Fibroblast of villous mesenchyme (primary cell): ENCODE measurements at regions not wholly inside any gene's neighbourhood (a gene's known extent, or its start where the extent isn't known, plus 50 kb on each side); places are given as distances from the start of the nearest gene placed in this dataset.

ENCODE experiments used
- DNase-seq: peaks from one replicate; pipeline ENCODE4 v3.0.0-alpha.2; 2010; ENCODE audit warnings: low read depth
- H3K4me3 ChIP-seq: 2 replicates; pipeline ENCODE4 v1.5.1; 2011; ENCODE audit warnings: low read depth, mild to moderate bottlenecking, low read length
- TF ChIP-seq, protein P1 (sequence below): IDR thresholded peaks from 2 replicates; pipeline ENCODE4 v1.5.1; 2012; ENCODE audit warnings: low read depth, mild to moderate bottlenecking, low read length; ENCODE audit not compliant: insufficient read depth

DNA sequence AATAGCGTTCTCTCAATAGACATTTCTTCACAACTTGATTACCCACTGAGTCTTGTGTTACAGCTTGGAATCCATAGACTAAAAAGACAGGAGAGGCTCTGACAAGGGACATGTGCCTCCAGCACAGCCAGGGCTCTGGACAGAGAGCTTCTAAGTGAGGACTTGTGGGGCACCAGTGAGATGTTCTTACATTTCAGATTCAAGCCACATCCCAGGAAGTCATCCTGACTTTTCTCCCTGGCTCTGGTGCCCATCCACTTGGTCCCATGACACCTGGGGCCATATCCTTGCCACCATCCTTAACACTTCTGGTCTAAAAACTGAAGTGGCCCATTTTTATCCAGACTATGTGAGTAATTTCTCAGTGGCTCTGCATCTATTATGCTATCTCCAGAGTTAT is 440.1 kb downstream of the TCERG1L start:
- no peak overlapping the region for H3K4me3 ChIP-seq
- no peak for DNase-seq
- TF ChIP-seq, protein P1, sequence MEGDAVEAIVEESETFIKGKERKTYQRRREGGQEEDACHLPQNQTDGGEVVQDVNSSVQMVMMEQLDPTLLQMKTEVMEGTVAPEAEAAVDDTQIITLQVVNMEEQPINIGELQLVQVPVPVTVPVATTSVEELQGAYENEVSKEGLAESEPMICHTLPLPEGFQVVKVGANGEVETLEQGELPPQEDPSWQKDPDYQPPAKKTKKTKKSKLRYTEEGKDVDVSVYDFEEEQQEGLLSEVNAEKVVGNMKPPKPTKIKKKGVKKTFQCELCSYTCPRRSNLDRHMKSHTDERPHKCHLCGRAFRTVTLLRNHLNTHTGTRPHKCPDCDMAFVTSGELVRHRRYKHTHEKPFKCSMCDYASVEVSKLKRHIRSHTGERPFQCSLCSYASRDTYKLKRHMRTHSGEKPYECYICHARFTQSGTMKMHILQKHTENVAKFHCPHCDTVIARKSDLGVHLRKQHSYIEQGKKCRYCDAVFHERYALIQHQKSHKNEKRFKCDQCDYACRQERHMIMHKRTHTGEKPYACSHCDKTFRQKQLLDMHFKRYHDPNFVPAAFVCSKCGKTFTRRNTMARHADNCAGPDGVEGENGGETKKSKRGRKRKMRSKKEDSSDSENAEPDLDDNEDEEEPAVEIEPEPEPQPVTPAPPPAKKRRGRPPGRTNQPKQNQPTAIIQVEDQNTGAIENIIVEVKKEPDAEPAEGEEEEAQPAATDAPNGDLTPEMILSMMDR, result no peak

DNA sequence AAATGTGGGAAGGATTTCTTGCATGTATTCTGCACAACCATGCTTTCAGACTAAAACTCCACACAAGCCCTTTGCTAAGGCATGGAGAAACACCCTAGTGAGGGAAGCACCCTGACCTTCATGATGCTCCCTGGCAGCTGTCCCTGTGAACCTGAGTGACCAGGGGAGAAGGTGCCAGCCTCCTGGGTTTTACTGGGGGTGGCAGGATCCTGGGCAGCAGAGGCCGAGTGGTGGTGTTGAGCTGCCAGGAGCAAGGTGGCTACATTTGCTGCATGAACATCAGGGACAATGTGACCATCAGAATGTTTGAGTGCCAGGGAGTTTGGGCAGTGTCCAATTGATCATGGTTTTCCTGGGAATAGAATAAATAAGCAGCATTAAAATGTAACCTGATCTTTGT is 437.9 kb downstream of the TCERG1L start:
- no peak for DNase-seq

DNA sequence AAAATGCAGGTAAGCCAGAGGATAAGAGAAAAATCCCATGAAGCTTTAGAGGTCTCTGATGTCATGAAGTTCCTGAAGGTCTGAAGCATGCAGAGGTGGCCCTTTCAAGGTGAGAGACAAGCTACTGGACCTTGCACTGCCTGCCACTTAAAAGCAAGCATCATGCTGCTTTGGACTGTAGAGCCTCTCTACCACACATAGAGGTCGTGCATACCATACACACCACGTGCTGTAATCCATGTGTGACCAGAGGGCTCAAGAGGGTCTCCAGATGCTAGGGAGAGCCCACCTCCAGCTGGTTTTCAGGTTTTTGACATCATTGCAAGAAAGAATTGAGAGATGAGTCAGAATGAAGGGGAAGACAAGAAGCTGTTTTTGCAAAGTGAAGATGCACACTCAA is 436.4 kb downstream of the TCERG1L start:
- H3K4me3 ChIP-seq, result no peak overlapping the region
- TF ChIP-seq, protein P1, result no peak
- no peak for DNase-seq

More for the DNA sequence above, 437.9 kb downstream of the TCERG1L start:
- TF ChIP-seq, protein P1, result no peak
- H3K4me3 ChIP-seq, result no peak overlapping the region

DNA sequence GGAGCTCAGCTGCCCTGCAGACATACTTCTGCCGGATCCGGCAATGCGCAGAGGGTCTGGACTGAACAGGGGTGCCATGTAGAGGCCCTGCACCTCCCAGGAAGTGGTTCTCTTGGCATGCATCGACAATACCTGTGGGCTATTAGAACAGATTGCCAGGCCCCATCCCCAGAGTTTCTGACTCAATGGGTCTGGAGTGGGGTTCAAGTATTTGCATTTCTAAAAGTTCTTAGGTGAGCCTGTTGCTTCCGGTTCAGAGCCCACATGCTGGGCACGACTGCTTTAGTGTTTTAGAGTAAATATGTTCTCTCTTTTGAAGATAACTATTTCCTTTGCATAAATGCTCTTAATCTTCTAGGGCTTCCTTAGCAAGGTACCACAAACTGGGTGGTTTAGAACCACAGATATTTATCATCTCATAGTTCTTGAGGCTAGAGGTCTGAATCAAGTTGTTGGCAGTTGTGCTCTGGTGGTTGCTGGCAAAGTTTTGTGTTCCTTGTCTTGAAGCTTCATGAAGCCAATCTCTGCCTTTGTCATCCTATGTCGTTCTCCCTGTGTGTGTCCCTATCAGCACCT is 435.5 kb downstream of the TCERG1L start:
- DNase-seq, result no peak
- H3K4me3 ChIP-seq, result no peak overlapping the region

DNA sequence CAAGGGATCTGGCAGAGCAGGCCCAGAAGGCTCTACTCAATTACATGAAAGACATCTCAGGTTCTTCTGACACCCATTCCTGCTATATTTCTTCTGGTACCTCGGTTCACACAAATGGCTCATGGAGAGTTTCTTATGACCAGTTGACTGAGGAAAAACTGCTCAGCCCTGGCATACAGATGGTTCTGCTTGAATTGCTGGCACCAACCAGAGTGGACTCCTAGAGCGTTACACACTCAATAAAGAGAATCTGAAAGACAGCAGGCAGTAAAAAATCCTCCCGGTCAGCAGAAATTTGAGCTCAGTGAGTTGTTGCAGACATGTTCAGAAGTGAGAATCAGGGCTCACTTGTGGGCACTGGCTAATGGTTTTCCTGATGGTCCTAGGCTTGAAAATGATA is 434.4 kb downstream of the TCERG1L start:
- DNase-seq, result no peak
- H3K4me3 ChIP-seq, result no peak overlapping the region
- TF ChIP-seq, protein P1, result no peak

More for the DNA sequence above, 435.5 kb downstream of the TCERG1L start:
- TF ChIP-seq, protein P1, result no peak

DNA sequence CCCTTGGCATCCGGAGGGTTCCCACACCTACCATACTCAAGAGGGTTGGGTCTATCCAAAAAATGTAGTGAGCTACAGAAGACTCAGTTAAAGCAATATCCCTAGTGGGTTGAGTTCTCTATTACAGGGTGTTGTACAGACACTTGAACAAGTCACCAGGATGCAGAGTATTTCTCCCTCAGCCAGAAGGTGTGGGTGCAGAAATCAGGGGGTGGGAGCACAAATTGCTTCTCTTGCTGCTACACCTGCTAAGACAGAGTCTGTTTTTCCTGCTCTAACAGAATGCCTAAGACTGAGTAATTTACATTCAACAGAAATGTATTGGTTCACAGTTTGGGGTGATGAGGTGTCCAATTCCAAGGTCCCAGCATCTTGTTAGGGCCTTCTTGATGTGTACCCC is 433.4 kb downstream of the TCERG1L start:
- DNase-seq, result no peak
- no peak overlapping the region for H3K4me3 ChIP-seq
- TF ChIP-seq, protein P1, result no peak

DNA sequence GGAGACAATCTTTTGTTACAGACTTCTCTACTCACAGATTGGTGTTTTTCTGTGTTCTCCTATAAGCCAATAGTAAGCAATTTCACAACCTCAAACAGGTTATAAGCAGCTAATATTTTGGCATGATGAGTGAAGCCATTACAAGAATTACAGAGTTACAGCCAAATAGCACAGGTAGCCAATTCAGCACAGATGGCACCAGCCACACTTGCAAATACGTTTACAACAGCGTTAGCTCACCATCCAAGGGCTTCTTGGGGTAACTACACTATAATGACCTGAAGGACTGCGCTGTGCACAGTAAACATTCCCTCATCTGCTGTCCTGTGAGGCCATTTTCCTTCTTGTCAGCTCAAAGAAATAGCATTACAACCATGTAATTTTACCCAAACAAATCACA is 428.6 kb downstream of the TCERG1L start:
- no peak overlapping the region for H3K4me3 ChIP-seq
- DNase-seq, result no peak
- TF ChIP-seq, protein P1, result no peak
